Heart left ventricle (tissue), 16 donors: ENCODE measurements at regions not wholly inside any gene's neighbourhood (a gene's known extent, or its start where the extent isn't known, plus 50 kb on each side); places are given as distances from the start of the nearest gene placed in this dataset.

Experiments
- ATAC-seq, 4 donors: fragments of 200-7000 bp; cut with Tn5 transposase; one replicate each; pipeline ENCODE4 v1.9.1; 2020 to 2022; ENCODE audit warnings: moderate library complexity in 4 of 4, mild to moderate bottlenecking in 3 of 4, moderate number of reproducible peaks in 1 of 4
- DNase-seq, 5 donors: peaks; one replicate each; pipeline ENCODE4 v3.0.0-alpha.2; 2020
- H3K27ac ChIP-seq, 12 donors: fragments of 200-600 bp; sonication (generic) in 4 of 12; one replicate each; pipeline versions ENCODE4 v1.5.0 to v1.8.0; 2016 to 2022; ENCODE audit warnings: mild to moderate bottlenecking in 2 of 12
- H3K27me3 ChIP-seq, 9 donors: fragments of 200-600 bp; sonication (generic) in 2 of 9; one replicate each; pipeline versions ENCODE4 v1.5.1 to v1.8.0; 2016 to 2022; ENCODE audit warnings: mild to moderate bottlenecking in 3 of 9
- H3K36me3 ChIP-seq, 9 donors: fragments of 200-600 bp; sonication (generic) in 2 of 9; one replicate each; pipeline versions ENCODE4 v1.5.0 to v1.8.0; 2018 to 2022; ENCODE audit warnings: mild to moderate bottlenecking in 2 of 9
- H3K4me1 ChIP-seq, 12 donors: fragments of 200-600 bp; sonication (generic) in 4 of 12; one replicate each; pipeline versions ENCODE4 v1.5.0 to v1.8.0; 2016 to 2022; ENCODE audit warnings: mild to moderate bottlenecking in 3 of 12
- H3K4me3 ChIP-seq, 12 donors: fragments of 200-600 bp; sonication (generic) in 4 of 12; one replicate each; pipeline versions ENCODE4 v1.5.0 to v1.8.0; 2017 to 2022; ENCODE audit warnings: mild to moderate bottlenecking in 9 of 12, moderate library complexity in 4 of 12
- H3K9me3 ChIP-seq, 12 donors: fragments of 200-600 bp; sonication (generic) in 4 of 12; one replicate each; pipeline versions ENCODE4 v1.5.0 to v1.8.0; 2016 to 2022; ENCODE audit warnings: mild to moderate bottlenecking in 1 of 12
- POLR2A ChIP-seq, 2 donors: fragments of 450-650 bp; IDR thresholded peaks; one replicate each; pipeline ENCODE4 v1.6.1; 2017; ENCODE audit warnings: antibody characterized with exemption in 2 of 2, mild to moderate bottlenecking in 2 of 2, moderate library complexity in 2 of 2
- WGBS, 4 donors: extraction: QIAGEN DNeasy Blood & Tissue Kit in 2 of 4; methylation state at CpG; one replicate each; pipeline versions ENCODE4 v1.1.5 to v1.1.7; 2013 to 2018; 5-methylcytosine and 5-hydroxymethylcytosine counted together
- intact Hi-C, 10 donors: fragments of 100-400 bp; cut with DNase I; formaldehyde crosslinking; loops; one replicate each; pipeline versions ENCODE4 v1.11.1 to v1.14.2; 2022
- TF ChIP-seq, protein P1 (sequence below), 12 donors: fragments of 200-600 bp; sonication (generic) in 4 of 12; IDR thresholded peaks; one replicate each; pipeline versions ENCODE4 v1.5.0 to v1.8.0; 2018 to 2022; ENCODE audit warnings: antibody characterized with exemption in 12 of 12, mild to moderate bottlenecking in 5 of 12
- donor health status: ischemic (EF 13 %, LVEDD 7.1; RV severe dilation, severe dysfunction).
- donor health status: healthy with polysubstance abuse.
- donor health status: DM: no; HTN: yes; CAD: no.
- donor health status: DM: no; HTN: no; CAD: no.
- donor health status: ischemic (EF 25% LVEDD 6.9; RV normal size, moderate dysfunction).
- donor health status: ischemic (EF 25% LVEDD 5.7; RV mildly dilated, moderate dysfunction).
- donor health status: healthy.
- donor health status: DM: yes; HTN: yes; CAD: no.
- donor health status: ischemic (EF 35%, LVEDD 5.7; RV mildly dilated, moderate dysfunction).
- donor health status: nonischemic (EF 11% LVEDD 7.7; RV severe dilation, severe dysfunction).
- donor health status: DM: yes; HTN: yes; CAD: no.
- donor health status: PGD.
- donor health status: ischemic (EF 29% LVEDD 5.4; RV normal size, mild dysfunction).
- donor health status: nonischemic (EF 23%, LVEDD 6.1; RV moderate dilation, normal function).

DNA sequence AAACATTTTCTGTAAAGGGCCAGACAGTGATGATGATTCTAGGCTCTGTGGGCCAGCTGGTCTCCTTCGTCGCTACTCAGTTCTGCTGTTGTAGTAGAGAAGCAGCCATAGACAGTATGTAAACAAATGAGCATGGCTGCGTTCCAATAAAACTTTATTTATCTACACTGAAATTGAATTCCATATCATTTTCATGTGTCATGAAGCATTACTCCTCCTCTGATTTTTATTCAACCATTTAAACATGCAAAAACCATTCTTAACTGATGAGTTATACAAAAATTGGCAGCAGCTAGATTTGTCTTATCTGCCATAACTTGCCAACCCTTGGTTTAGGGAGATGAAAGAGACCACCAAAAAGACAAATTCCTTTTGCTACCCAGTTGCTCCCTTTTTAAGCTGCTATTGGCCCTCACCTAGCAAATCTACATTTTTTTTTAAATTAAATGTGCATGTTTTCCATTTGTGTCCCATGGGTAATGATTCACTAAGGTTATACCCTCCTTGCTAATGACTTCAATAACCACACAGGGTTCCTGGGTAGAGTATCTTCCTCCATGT lies 309.9 kb downstream of the DHX15 start:
- no peak overlapping the region for H3K27ac ChIP-seq
- 76 to 93% (median 85%) methylated on average over 3 of the region's 3 CpGs for WGBS, 4 donors
- H3K36me3 ChIP-seq, result no peaks in the 10 kb centered on the region
- no peaks in the 10 kb centered on the region for H3K9me3 ChIP-seq
- H3K27me3 ChIP-seq, result no peaks in the 10 kb centered on the region
- TF ChIP-seq, protein P1, sequence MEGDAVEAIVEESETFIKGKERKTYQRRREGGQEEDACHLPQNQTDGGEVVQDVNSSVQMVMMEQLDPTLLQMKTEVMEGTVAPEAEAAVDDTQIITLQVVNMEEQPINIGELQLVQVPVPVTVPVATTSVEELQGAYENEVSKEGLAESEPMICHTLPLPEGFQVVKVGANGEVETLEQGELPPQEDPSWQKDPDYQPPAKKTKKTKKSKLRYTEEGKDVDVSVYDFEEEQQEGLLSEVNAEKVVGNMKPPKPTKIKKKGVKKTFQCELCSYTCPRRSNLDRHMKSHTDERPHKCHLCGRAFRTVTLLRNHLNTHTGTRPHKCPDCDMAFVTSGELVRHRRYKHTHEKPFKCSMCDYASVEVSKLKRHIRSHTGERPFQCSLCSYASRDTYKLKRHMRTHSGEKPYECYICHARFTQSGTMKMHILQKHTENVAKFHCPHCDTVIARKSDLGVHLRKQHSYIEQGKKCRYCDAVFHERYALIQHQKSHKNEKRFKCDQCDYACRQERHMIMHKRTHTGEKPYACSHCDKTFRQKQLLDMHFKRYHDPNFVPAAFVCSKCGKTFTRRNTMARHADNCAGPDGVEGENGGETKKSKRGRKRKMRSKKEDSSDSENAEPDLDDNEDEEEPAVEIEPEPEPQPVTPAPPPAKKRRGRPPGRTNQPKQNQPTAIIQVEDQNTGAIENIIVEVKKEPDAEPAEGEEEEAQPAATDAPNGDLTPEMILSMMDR (IDR thresholded peaks at IDR 0.05), result no peak
- no peak for TF ChIP-seq POLR2A (IDR thresholded peaks at IDR 0.05)
- intact Hi-C loops, result no loop called here
- DNase-seq (no peak), ATAC-seq (no peak)
- H3K4me1 ChIP-seq, result peaks cover 0 to 5% (median 0%) of the 10 kb centered on the region in 12 donors
- H3K4me3 ChIP-seq, result no peak overlapping the region

DNA sequence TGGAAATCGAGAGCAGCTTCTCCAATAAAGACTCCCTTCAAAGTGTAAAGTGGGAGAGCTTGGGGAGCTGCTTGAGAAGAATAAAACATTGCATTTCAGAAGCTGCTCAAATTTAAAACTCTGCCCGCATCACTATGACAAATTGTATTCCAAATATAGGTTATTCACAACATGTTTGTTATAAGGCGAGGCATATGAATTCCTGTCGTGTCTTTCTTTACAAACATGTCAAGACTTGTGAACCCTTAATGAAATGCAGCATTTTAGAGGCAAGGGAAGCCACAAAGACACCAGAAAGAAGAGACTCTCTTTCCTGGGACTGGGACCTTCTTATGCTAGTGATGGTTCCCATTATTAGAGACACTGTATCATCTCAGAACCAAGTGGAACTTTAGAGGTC lies 311.2 kb downstream of the DHX15 start:
- DNase-seq (no peak), ATAC-seq (no peak)
- Histone ChIP-seq H3K27ac (no peak overlapping the region), H3K9me3 (no peaks in the 10 kb centered on the region), H3K4me1 (no peaks in the 10 kb centered on the region), H3K4me3 (no peak overlapping the region), H3K27me3 (no peaks in the 10 kb centered on the region), H3K36me3 (no peaks in the 10 kb centered on the region)
- intact Hi-C loops, result no loop called here
- 88 to 93% (median 90%) methylated on average over 4 of the region's 4 CpGs for WGBS, 4 donors
- TF ChIP-seq, protein P1 (IDR thresholded peaks at IDR 0.05), result no peak
- no peak for TF ChIP-seq POLR2A (IDR thresholded peaks at IDR 0.05)

DNA sequence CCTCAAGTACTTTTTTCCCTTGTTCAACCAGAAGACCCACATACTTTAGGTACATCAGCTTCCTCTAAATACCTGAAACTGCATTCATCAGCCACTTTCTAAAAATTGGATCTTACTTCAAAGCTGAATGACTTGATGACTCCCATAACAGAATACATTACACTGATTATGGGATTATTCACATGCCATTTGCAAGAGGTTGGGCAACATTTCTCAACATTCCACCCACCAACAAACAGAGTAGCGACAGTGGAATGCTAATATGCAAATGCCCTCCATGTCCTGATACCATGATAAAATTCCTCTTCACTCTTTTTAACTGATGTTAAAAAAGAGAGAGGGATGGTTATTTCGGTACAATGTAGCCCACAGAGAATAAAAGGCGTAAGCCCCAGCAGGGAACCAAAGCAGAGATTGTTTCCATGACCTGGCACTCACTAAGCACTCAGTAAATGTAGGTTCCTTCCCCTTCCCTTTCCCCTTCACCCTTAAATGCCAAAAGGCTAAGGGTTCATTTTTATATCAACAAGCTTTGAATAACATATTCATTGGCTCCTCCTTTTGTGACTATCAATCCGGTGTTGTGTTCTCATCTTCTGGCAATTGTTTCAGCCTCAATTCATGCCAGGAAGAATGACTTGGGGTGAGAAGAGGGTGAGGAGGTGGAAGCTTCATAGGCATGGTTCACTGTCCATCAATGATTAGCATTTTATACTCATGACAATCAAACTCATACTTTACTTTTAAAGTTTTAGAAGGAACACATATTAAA lies 317.2 kb downstream of the DHX15 start:
- Histone ChIP-seq H3K27me3 (no peaks in the 10 kb centered on the region), H3K36me3 (no peaks in the 10 kb centered on the region), H3K4me3 (no peak overlapping the region), H3K27ac (no peak overlapping the region), H3K9me3 (no peaks in the 10 kb centered on the region), H3K4me1 (no peaks in the 10 kb centered on the region)
- no peak for DNase-seq
- ATAC-seq, result no peak
- 66 to 79% (median 75%) methylated on average over 4 of the region's 4 CpGs for WGBS, 4 donors
- TF ChIP-seq POLR2A (IDR thresholded peaks at IDR 0.05), result no peak
- TF ChIP-seq, protein P1 (IDR thresholded peaks at IDR 0.05), result no peak
- intact Hi-C loops, result loop anchor here in 1 of 10 donors (10.0 kb wide), 1 partner anchor 138 kb away; no protein-coding TSS in a partner anchor

DNA sequence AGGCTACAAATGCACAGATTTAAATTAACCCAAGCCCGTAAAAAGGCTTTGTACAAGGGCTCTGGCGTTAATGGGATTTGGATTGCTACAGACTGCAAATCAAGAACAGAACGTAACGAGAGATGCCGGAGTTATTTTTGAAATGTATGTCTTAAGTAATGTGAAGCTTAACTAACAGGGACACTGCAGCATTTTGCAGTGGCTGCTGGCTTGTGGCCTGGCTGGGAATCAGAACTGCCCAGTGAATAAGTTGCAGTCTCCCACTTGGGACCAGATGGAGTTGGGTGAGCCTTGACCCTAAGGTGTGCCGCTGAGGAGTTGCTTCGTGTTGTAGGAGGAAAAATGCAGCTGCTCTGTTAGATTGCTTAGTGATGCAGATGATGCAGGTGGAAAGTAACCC lies 318.4 kb downstream of the DHX15 start:
- no peak for DNase-seq
- 78 to 86% (median 82%) methylated on average over 7 of the region's 7 CpGs for WGBS, 4 donors
- intact Hi-C loops, result loop anchor here in 1 of 10 donors (10.0 kb wide), 1 partner anchor 139 kb away; no protein-coding TSS in a partner anchor

More for the DNA sequence above, 318.4 kb downstream of the DHX15 start:
- Histone ChIP-seq H3K36me3 (no peaks in the 10 kb centered on the region), H3K9me3 (no peaks in the 10 kb centered on the region), H3K4me3 (no peak overlapping the region), H3K27me3 (no peaks in the 10 kb centered on the region), H3K4me1 (peaks cover 0 to 4% (median 0%) of the 10 kb centered on the region in 12 donors), H3K27ac (no peak overlapping the region)
- TF ChIP-seq, protein P1 (IDR thresholded peaks at IDR 0.05), result no peak
- no peak for TF ChIP-seq POLR2A (IDR thresholded peaks at IDR 0.05)
- no peak for ATAC-seq
